ENCODE measurements at regions not wholly inside any gene's neighbourhood (a gene's known extent, or its start where the extent isn't known, plus 50 kb on each side); places are given as distances from the start of the nearest gene placed in this dataset.

GRCh38 chr1:78280626-78281025, 210.1 kb upstream of the PTGFR start:
- intact Hi-C loops (cut with DNase I; ENCODE audit: low total_unique reads) = loop anchor here (10.0 kb wide), 1 partner anchor 1814 kb away; no protein-coding TSS in a partner anchor
- no peaks in the 10 kb centered on the region for H3K27me3 ChIP-seq
- H3K36me3 ChIP-seq = no peaks in the 10 kb centered on the region
- H3K27ac ChIP-seq = no peak overlapping the region
- no peaks in the 10 kb centered on the region for H3K9me3 ChIP-seq
- TF ChIP-seq POLR2AphosphoS5 (IDR thresholded peaks at IDR 0.05) (no peak), POLR2A (IDR thresholded peaks at IDR 0.05) (no peak)
- TF ChIP-seq, protein P1, sequence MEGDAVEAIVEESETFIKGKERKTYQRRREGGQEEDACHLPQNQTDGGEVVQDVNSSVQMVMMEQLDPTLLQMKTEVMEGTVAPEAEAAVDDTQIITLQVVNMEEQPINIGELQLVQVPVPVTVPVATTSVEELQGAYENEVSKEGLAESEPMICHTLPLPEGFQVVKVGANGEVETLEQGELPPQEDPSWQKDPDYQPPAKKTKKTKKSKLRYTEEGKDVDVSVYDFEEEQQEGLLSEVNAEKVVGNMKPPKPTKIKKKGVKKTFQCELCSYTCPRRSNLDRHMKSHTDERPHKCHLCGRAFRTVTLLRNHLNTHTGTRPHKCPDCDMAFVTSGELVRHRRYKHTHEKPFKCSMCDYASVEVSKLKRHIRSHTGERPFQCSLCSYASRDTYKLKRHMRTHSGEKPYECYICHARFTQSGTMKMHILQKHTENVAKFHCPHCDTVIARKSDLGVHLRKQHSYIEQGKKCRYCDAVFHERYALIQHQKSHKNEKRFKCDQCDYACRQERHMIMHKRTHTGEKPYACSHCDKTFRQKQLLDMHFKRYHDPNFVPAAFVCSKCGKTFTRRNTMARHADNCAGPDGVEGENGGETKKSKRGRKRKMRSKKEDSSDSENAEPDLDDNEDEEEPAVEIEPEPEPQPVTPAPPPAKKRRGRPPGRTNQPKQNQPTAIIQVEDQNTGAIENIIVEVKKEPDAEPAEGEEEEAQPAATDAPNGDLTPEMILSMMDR (IDR thresholded peaks at IDR 0.05) = no peak
- no peak for DNase-seq (ENCODE audit: low spot score in 2 of 2)
- no peaks in the 10 kb centered on the region for H3K4me1 ChIP-seq
- no peak overlapping the region for H3K4me3 ChIP-seq

- H3K4me3 ChIP-seq = no peak overlapping the region
- intact Hi-C loops (cut with DNase I; ENCODE audit: low total_unique reads) = loop anchor here (10.0 kb wide), 1 partner anchor 1813 kb away; no protein-coding TSS in a partner anchor
- no peaks in the 10 kb centered on the region for H3K4me1 ChIP-seq
- TF ChIP-seq POLR2AphosphoS5 (IDR thresholded peaks at IDR 0.05) (no peak), POLR2A (IDR thresholded peaks at IDR 0.05) (no peak)
- TF ChIP-seq, protein P1 (IDR thresholded peaks at IDR 0.05) = no peak
- H3K27ac ChIP-seq = no peak overlapping the region
- H3K27me3 ChIP-seq = no peaks in the 10 kb centered on the region
- DNase-seq (ENCODE audit: low spot score in 2 of 2) = no peak
- no peaks in the 10 kb centered on the region for H3K36me3 ChIP-seq
- H3K9me3 ChIP-seq = no peaks in the 10 kb centered on the region
Measured at GRCh38 chr1:78281580-78281979, 209.2 kb upstream of the PTGFR start.

DNA sequence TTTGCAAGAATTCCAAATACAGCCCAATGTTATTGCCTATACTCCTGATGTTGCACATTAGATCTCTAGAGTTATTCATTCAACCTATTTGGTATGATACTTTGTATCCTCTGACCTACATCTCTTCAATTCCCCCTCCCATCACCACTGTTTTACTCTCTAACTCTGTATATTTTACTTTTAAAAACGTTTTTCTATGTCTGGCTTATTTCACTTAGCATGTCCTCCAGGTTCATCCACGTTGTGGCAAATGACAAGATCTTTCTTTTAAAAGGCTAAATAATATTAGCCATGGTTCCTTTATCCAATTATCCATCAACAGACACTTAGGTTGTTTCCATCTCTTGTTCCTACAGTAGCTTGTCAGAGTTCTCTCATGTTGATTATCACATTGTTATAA, 207.1 kb upstream of the PTGFR start:
- intact Hi-C loops (cut with DNase I; ENCODE audit: low total_unique reads) = loop anchor here (10.0 kb wide), 1 partner anchor 1811 kb away; no protein-coding TSS in a partner anchor
- H3K4me1 ChIP-seq = no peaks in the 10 kb centered on the region
- no peak overlapping the region for H3K27ac ChIP-seq
- no peaks in the 10 kb centered on the region for H3K9me3 ChIP-seq
- H3K27me3 ChIP-seq = no peaks in the 10 kb centered on the region
- DNase-seq (ENCODE audit: low spot score in 2 of 2) = no peak
- no peak overlapping the region for H3K4me3 ChIP-seq
- H3K36me3 ChIP-seq = no peaks in the 10 kb centered on the region
- TF ChIP-seq, protein P1 (IDR thresholded peaks at IDR 0.05) = no peak
- no peak for TF ChIP-seq POLR2AphosphoS5 (IDR thresholded peaks at IDR 0.05)

- H3K36me3 ChIP-seq = no peaks in the 10 kb centered on the region
- H3K27ac ChIP-seq = peak overlapping the region in 1 of 2 donors; percentile 32
- no peak for DNase-seq (ENCODE audit: low spot score in 2 of 2)
- intact Hi-C loops (cut with DNase I; ENCODE audit: low total_unique reads) = loop anchor here (10.0 kb wide), 1 partner anchor 1810 kb away; no protein-coding TSS in a partner anchor
- no peaks in the 10 kb centered on the region for H3K9me3 ChIP-seq
- H3K4me1 ChIP-seq = no peaks in the 10 kb centered on the region
- TF ChIP-seq POLR2A (IDR thresholded peaks at IDR 0.05) (no peak), POLR2AphosphoS5 (IDR thresholded peaks at IDR 0.05) (no peak)
- TF ChIP-seq, protein P1 (IDR thresholded peaks at IDR 0.05) = no peak
- no peaks in the 10 kb centered on the region for H3K27me3 ChIP-seq
- no peak overlapping the region for H3K4me3 ChIP-seq
Measured at GRCh38 chr1:78284354-78284753, 206.4 kb upstream of the PTGFR start.

DNA sequence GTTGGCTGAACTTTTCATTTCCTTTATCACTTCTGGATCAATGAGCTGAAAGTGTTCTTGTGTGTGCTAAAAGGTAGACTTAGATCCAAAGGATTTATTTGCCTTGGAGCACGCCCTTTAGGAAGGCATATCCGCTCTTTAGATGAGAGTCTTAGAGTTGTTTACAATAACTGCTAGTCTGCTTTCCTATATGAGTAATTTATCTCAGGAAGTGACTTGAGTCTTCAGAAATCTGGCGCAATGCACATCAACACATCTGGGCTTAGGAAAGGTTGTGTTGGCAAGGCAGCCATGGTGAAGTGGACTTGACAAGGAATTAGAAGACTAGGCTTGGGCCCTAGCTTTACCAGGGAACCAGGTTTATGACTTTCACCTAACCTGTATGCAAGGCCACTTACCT, 204.1 kb upstream of the PTGFR start:
- H3K27me3 ChIP-seq = no peaks in the 10 kb centered on the region
- TF ChIP-seq POLR2AphosphoS5 (IDR thresholded peaks at IDR 0.05) (no peak), POLR2A (IDR thresholded peaks at IDR 0.05) (no peak)
- TF ChIP-seq, protein P1 (IDR thresholded peaks at IDR 0.05) = no peak
- no peak overlapping the region for H3K4me3 ChIP-seq
- DNase-seq (ENCODE audit: low spot score in 2 of 2) = no peak
- intact Hi-C loops (cut with DNase I; ENCODE audit: low total_unique reads) = loop anchor here (10.0 kb wide), 1 partner anchor 1808 kb away; no protein-coding TSS in a partner anchor
- no peaks in the 10 kb centered on the region for H3K36me3 ChIP-seq
- H3K9me3 ChIP-seq = no peaks in the 10 kb centered on the region
- H3K4me1 ChIP-seq = no peaks in the 10 kb centered on the region
- H3K27ac ChIP-seq = no peak overlapping the region
